NCI-H446 treated with DMSO at 0.1 percent for 48 hours (cell line): ENCODE measurements at regions not wholly inside any gene's neighbourhood (a gene's known extent, or its start where the extent isn't known, plus 50 kb on each side); places are given as distances from the start of the nearest gene placed in this dataset.
A peak's percentile ranks its signal among the peaks of the same experiment; 100 is the strongest.

Experiments
- DNase-seq: peaks from one replicate; lab custom pipeline; 2025; lab: John Stamatoyannopoulos, UW

GRCh38 chr1:95370691-95371562 lies 136.9 kb downstream of the RWDD3 start:
- no peak for DNase-seq

GRCh38 chr1:95371666-95372282 lies 137.8 kb downstream of the RWDD3 start:
- no peak for DNase-seq

DNA sequence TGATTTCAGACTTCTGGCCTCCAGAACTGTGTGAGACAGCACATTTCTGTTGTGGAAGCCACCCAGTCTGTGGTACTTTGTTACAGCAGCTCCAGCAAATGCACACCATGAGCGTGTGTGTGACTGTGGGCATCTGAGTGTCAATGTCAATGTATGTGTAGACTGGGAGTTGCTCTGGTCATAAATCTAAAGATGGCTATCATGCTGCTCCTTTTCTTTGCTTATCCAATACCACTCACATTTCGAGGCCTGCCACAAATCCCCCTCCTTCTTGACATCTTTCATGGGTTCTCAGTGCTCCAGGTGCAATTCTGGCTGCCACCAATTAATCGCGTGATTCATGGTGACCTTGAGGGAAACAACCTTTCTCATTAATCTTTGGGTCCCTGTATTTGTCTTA lies 141.2 kb downstream of the RWDD3 start:
- no peak for DNase-seq

GRCh38 chr1:95380909-95381308 lies 146.9 kb downstream of the RWDD3 start:
- DNase-seq: no peak

DNA sequence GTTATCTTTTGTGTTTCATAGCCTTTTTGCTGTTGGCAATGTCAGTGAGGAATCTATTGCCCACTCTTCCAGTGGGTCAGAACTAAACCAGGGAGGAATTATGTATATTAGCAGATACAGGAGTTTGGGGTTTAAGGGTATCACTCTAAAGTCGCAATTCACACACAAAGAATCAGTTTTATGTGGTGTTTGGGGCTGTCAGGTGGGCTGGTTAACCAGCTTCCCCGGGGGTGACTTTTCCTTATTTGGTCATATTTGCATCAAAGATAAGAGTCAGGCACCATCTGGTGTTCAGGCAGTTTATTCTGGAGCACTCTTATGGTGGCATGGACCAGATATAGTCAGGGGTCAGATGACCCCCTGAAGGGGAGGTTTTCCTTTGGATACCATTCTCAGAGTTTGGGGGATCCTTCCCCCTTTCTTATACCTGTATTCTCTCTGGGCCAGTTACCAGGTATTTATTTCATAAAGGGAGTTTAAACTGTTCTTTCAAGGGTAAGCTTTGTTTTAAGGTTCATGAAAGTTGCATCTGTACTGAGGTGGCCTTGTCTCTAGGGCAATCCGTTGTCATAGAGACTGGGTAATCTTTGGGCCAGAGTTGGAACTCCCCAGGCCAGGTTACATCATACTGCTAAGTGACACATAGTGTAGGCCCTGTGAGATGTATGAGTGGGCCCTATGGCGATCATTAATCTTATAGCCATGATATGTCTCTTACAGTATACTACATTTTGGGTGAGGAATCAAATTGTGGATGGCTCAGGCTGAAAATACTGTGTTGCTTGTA lies 148.2 kb downstream of the RWDD3 start:
- DNase-seq: no peak

DNA sequence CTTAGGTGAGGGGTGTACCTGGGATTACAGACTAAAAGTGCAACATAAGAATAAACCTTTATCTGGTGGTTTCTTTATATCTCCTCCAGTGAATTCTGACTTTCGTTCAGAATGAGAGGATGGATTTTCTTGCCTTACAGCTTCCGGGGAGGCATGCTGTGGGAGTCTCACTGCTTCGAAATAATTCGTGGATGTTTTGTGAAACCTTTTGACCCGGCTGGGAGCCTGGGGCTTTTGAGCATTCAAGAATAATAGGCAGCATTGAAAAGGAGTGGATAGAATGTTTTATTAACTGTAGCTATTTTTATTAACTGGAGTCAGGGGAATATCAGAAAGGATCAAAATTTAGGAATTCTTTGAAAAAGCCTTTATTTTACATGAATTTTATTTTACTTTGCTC lies 149.1 kb downstream of the RWDD3 start:
- DNase-seq: no peak

GRCh38 chr1:95384567-95384966 lies 150.6 kb downstream of the RWDD3 start:
- DNase-seq: no peak

DNA sequence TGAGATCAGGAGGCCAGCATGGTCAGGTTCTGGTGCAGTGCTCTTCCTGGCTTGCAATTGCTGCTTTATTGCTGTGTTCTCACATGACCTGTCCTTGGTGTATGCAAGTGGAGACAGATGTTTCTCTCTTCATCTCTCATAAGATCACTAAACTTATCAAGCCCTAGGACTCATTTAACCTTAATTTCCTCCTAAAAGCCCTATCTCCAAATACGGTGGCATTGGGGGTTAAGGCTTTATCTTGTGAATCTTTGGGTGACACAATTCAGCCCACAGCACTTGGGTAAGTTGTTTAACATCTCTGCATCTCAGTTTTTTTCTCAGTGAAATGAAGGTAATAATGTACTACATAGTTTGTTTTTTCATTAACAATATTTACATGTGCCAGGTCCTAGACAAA lies 152.4 kb downstream of the RWDD3 start:
- DNase-seq: no peak

DNA sequence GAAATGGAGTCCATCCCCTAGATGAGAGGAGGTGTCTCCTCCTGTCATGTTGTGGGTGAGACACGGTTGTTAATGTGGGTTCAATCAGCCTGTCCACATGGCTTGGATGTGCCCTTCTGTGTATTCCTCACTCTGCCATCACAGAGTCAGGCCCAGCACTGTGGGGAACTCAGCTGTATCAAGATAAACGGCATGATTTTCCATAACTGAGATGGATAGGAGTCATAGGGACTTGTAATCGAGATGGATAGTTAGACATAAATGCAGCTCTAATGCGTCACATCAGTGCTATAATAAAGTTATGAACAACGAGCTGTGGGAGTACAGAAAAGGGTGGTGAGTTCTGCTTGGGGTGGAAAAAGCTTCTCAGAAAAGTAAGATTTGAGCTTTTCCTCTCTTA lies 152.9 kb downstream of the RWDD3 start:
- DNase-seq: no peak

DNA sequence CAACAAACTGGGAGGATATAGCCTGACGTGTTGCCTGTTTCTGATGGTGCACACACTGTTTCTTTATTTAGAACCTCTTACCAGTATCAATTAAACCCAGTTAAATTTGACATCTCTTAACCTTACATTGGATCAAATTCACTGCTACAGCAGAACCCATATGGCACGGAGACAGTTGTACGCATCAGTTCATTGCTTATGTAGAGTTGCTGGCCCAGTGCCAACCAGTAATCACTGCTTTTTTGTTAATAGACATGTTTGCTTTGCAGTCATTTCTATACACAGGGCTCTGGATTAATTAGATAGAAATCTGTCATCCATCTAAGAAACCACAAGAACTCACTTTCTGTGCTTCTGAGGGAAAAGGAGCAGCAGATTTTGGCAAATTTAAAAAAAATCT lies 154.0 kb downstream of the RWDD3 start:
- peak; percentile 97 for DNase-seq

DNA sequence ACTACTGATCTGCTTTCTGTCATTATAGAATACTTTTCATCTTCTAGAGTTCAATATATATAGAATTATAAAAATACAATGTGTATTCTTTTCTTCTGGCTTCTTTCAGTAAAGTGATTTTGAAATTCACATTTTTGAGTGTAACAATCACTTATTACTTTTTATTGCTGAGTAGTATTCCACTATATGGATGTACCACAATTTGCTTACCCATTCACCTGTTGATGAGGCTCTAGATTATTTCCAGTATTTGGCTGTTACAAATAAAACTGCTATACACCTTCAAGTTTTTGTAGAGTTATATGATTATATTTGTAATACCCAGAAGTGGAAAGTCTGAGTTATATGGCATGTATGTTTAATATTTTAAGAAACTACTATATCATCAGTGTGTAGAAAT lies 159.4 kb downstream of the RWDD3 start:
- DNase-seq: no peak

GRCh38 chr1:95396557-95396956 lies 162.5 kb downstream of the RWDD3 start:
- DNase-seq: peak; percentile 32

DNA sequence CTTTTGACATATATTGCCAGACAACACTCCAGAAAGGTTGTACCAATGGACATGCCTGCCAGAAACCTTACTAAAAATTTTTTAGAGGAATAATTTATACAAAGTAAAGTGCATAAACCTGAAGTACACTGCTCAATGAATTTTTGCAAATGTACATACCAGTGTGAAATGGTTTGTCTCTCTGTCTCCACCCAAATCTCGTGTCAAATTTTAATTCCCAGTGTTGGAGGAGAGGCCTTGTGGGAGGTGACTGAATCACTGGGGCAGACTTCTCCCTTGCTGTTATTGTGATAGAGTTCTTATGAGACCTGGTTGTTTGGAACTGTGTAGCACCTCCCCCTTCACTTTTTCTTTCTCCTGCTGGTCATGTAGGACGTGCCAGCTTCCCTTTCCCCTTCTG lies 168.8 kb downstream of the RWDD3 start:
- no peak for DNase-seq

DNA sequence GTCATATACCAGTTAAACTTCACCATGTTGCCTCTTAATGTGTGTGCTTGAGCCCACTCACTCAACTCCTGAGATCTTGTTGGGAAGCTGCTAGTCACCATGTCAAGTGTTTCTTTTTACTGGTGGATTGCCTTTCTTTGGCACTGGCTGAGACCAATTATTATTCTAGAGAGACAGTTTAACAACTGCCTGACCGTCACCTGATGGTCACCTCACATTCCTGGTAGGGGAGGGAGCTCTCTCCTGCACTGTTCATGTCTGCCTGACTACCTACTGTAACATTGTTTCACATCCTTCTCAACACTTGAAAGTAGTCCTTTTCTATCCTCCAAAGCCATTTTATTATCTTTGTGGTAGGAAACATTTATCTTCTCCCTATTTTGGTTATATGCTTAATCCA lies 172.3 kb downstream of the RWDD3 start:
- no peak for DNase-seq

- DNase-seq: peak; percentile 92
Observed at GRCh38 chr1:95407131-95407885, 173.3 kb downstream of the RWDD3 start.

DNA sequence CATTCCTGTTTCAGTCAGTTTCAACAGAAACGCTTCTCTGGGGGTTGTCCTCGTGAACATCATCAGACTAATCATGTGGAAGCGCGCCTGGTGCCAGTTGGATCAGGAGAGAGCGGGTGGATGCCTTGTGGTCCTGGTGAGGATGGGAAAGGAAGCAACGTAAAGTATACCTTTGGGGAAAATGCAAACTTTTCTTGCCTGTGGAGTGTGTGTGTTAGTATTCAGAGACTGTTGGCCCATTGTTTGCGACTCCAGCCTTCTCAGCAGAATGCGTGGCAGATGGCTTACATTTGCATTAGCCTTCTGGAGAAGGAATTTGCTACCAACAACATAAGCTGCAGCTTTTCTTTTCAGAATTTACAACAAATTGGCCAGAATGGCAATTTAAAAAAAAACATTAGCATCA lies 173.9 kb downstream of the RWDD3 start:
- peak; percentile 92 for DNase-seq

DNA sequence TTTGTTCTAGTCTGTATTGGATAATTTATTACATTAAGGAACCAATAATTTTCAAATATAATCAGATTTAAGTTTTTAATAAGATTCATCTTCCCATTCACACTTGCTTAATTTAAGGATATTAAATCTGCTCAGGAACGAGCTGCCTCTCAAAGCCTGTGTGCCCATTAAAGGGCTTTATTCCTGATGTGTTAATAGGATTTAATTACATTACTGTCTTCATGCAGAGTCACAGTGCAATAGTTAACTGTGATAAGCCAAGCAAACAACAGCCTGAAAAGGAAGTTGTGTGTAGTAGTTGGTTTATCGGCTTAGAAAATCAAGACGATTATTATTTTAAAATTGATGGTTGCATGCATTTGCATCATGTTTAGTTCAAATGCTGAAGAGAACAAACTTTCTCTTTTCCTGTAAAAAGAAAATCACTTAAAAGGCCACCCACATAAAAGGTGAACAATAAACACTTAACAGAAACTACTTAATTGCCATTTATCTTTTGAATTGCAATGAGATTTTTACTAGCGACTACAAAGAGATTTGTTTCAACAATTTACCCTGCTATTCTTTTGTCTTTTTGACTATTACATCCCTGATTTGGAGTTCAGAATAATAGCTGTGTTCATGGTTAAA lies 174.6 kb downstream of the RWDD3 start:
- no peak for DNase-seq

- no peak for DNase-seq
Observed at GRCh38 chr1:95409276-95409675, 175.3 kb downstream of the RWDD3 start.

DNA sequence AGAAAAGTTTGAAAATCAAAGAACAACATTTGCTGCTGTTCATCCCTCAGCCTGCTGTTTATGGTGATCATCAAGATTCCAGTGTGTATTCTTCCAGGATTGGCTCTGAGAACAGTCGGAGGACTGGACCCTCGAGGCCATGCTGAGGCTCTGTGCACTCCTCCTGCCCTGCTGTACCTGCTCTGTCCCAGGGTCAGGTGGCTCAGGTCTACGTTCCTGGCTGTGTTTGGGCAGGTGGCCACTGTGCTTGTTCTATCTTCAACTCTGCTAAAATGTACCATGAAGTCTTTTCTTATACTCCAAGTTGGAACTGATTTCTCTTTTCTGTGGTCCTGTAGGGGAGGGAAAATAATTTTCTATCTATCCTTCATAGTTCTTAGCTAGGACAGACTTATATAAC lies 175.9 kb downstream of the RWDD3 start:
- no peak for DNase-seq

DNA sequence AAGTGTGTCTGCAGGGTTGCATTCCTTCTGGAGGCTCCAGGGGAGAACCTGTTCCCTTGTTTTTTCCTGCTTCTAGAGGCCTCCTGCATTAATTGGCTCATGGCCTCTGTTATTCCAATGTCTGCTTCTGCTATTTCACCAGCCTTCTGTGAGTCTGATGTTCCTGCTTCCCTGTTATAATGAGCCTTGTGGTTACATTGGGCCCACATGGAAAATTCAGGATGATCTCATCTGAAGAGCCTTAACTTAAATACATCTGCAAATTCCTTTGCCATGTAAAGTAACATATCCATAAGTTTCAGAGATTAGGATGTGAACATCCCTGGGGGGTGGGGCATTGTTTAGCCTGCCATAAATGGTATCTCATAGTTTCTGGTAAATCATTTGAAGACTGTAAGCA lies 181.1 kb downstream of the RWDD3 start:
- DNase-seq: no peak

GRCh38 chr1:95426772-95427171 lies 192.8 kb downstream of the RWDD3 start:
- no peak for DNase-seq

GRCh38 chr1:95427525-95427924 lies 193.5 kb downstream of the RWDD3 start:
- no peak for DNase-seq
